C4-2B (cell line): ENCODE measurements at regions not wholly inside any gene's neighbourhood (a gene's known extent, or its start where the extent isn't known, plus 50 kb on each side); places are given as distances from the start of the nearest gene placed in this dataset.

Experiments
- CTCF ChIP-seq: fragments of 450-650 bp; conservative IDR thresholded peaks from 2 replicates; pipeline ENCODE4 v1.5.1; 2017; ENCODE audit warnings: mild to moderate bottlenecking
- ZFX ChIP-seq: fragments of 450-650 bp; IDR thresholded peaks from 2 replicates; pipeline ENCODE4 v1.6.1; 2017

DNA sequence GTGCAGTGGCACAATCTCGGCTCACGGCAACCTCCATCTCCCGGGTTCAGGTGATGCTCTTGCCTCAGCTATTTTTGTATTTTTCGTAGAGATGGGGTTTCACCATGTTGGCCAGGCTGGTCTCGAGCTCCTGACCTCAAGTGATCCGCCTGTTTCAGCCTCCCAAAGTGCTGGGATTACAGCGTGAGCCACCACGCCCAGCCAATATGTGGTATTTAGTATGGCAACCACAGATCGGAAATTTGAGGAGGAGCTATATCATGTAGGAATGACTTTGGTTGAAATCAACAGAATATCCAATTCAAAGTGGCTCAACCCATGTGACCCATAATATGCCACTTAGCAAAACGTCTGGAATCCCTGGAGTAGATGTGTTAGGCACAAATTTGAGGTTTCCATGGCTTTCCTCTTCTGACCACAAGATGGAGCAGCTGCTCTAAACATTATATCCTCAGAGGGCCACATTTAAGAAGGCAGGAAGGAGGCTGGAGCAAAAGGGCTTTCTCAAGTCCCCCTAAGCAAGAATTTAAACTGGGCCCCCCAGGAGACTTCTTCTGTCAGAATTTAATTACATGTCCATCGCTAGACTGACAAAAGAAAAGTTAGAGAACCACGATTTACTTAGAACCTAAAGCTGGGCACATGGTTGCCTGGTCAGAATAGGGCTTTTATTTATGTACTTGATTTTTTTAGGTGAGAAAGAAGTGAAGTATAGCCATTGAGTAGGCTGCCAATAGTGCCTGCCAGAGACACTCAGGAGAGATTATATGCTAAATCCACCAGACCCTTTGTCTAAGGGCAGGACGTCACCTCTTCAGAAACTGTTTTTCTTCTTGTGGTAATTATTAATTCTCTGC, 49.6 kb upstream of the ITSN2 start:
- TF ChIP-seq CTCF (peak; percentile 83), ZFX (no peak)
